ENCODE measurements at regions not wholly inside any gene's neighbourhood (a gene's known extent, or its start where the extent isn't known, plus 50 kb on each side); places are given as distances from the start of the nearest gene placed in this dataset.

DNA sequence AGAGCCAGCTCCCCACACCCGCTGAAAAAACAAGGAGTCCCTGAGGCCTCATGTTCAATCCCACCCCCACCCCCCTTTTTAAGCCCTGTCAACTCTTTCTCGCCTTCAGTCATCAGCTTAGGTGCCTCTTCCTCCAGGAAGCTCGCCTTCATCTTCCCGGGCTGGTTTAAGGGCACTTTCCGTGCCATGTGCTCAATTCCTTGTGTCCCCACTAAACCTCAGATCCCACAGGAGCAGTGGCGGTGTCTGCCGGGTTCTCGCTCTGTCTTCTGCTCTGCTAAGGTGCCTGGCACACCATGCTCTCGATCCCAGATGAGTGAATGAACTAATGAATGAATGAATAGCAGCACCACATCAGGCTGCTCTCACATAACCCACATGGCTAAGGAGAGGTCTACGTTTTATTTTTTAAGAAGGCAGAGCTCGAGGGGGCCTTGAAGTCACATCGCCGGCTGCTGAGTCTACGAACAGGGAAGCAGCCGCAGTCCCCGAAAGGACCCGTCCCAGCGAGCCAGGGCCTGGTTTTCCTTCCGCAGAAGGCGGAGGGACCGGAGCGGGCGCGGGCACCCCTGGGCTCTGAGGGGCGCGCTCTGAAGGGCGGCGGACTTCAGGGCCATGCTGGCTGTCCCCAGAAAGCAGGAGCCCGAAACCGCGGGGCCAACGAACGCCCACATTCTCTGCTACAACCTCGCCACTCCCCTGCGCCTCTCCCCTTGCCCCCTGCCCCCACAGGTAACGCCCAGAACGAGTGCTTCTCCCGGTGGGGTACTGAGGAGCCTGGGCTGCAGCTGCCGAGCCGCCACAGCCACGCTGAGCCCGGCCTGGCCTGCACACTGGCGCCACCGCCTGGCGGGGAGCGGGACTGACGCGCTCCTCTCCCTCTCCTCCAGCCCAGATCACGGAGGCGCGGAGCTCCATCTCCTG, 73.4 kb upstream of the KCNMA1 start:
- H3K4me1 ChIP-seq (ENCODE audit: control insufficient read depth, extremely low read depth, insufficient read depth, low read length), result no peaks in the 10 kb centered on the region
- no peak for DNase-seq (ENCODE audit: low read depth, low spot score)
- dilution Hi-C loops (cut with MboI; ENCODE audit: extremely low pct_ligation_motif_present, low sequenced_read_pairs), result no loop called here
- peak overlapping the region; percentile 3 for H3K9ac ChIP-seq (ENCODE audit: control insufficient read depth, extremely low read depth, insufficient read depth, low read length)
- TF ChIP-seq, protein P1, sequence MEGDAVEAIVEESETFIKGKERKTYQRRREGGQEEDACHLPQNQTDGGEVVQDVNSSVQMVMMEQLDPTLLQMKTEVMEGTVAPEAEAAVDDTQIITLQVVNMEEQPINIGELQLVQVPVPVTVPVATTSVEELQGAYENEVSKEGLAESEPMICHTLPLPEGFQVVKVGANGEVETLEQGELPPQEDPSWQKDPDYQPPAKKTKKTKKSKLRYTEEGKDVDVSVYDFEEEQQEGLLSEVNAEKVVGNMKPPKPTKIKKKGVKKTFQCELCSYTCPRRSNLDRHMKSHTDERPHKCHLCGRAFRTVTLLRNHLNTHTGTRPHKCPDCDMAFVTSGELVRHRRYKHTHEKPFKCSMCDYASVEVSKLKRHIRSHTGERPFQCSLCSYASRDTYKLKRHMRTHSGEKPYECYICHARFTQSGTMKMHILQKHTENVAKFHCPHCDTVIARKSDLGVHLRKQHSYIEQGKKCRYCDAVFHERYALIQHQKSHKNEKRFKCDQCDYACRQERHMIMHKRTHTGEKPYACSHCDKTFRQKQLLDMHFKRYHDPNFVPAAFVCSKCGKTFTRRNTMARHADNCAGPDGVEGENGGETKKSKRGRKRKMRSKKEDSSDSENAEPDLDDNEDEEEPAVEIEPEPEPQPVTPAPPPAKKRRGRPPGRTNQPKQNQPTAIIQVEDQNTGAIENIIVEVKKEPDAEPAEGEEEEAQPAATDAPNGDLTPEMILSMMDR (optimal IDR thresholded peaks at IDR 0.05 in 1 of 3, IDR thresholded peaks at IDR 0.05 in 1 of 3, conservative IDR thresholded peaks at IDR 0.05 in 1 of 3; ENCODE audit: extremely low read depth in 1 of 3, insufficient read depth in 2 of 3, low read length in 3 of 3), result peak; percentile 95 to 100 (median 99)
- no peak for TF ChIP-seq EZH2 (IDR thresholded peaks at IDR 0.05; ENCODE audit: low read length)
- H3K4me3 ChIP-seq (ENCODE audit: control insufficient read depth in 2 of 3, extremely low read depth in 1 of 3, insufficient read depth in 2 of 3, low read depth in 1 of 3, low read length in 3 of 3), result peak overlapping the region in 1 of 3 experiments; percentile 17
- H3K4me2 ChIP-seq (ENCODE audit: control insufficient read depth, extremely low read depth, insufficient read depth, low read depth, low read length), result peak overlapping the region; percentile 53
- H4K20me1 ChIP-seq (ENCODE audit: control insufficient read depth, extremely low read depth, insufficient read depth, low read length), result no peaks in the 10 kb centered on the region
- H3K79me2 ChIP-seq (ENCODE audit: control insufficient read depth, insufficient read depth, low read length), result no peaks in the 10 kb centered on the region
- no peaks in the 10 kb centered on the region for H3K9me3 ChIP-seq (ENCODE audit: control insufficient read depth, low read depth, low read length)
- no peak for FAIRE-seq
- H3K27ac ChIP-seq (ENCODE audit: control insufficient read depth, insufficient read depth, low read length), result no peak overlapping the region
- no peaks in the 10 kb centered on the region for H3K27me3 ChIP-seq (ENCODE audit: control insufficient read depth, extremely low read depth, insufficient read depth, low read length)
- H2AFZ ChIP-seq (ENCODE audit: control insufficient read depth, low read length), result peak overlapping the region; percentile 71
- no peaks in the 10 kb centered on the region for H3K9me1 ChIP-seq (ENCODE audit: control insufficient read depth, extremely low read depth, insufficient read depth, low read length)
- no peaks in the 10 kb centered on the region for H3K36me3 ChIP-seq (ENCODE audit: control insufficient read depth in 2 of 2, extremely low read depth in 1 of 2, insufficient read depth in 2 of 2, low read length in 2 of 2)

DNA sequence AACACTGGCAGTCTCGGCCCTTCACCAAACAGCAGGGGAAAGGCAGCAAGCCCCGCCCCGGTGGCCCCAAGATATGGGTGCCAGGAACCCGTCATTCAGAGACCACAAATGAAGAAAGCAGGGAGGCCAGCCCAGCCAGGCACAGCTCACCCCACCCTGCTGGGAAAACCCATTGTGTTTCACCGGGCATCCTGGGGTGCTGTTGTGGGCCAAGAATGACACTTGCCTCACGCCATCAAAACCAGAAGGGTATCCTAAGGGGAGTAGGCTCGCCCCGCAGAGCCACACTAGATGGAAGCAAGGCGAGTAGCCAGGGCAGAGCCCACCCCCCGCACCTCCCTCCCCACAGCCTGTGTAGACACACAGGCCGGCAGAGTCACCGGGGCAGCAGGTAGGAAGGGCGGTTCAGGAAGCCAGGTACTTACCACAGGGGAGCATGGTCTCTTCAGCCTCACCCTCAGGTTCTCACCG, 72.5 kb upstream of the KCNMA1 start:
- H3K9me1 ChIP-seq (ENCODE audit: control insufficient read depth, extremely low read depth, insufficient read depth, low read length), result no peaks in the 10 kb centered on the region
- no peaks in the 10 kb centered on the region for H3K27me3 ChIP-seq (ENCODE audit: control insufficient read depth, extremely low read depth, insufficient read depth, low read length)
- no peaks in the 10 kb centered on the region for H4K20me1 ChIP-seq (ENCODE audit: control insufficient read depth, extremely low read depth, insufficient read depth, low read length)
- H3K4me1 ChIP-seq (ENCODE audit: control insufficient read depth, extremely low read depth, insufficient read depth, low read length), result no peaks in the 10 kb centered on the region
- DNase-seq (ENCODE audit: low read depth, low spot score), result no peak
- TF ChIP-seq, protein P1 (optimal IDR thresholded peaks at IDR 0.05 in 1 of 3, IDR thresholded peaks at IDR 0.05 in 1 of 3, conservative IDR thresholded peaks at IDR 0.05 in 1 of 3; ENCODE audit: extremely low read depth in 1 of 3, insufficient read depth in 2 of 3, low read length in 3 of 3), result no peak
- no peak for TF ChIP-seq EZH2 (IDR thresholded peaks at IDR 0.05; ENCODE audit: low read length)
- H3K9me3 ChIP-seq (ENCODE audit: control insufficient read depth, low read depth, low read length), result no peaks in the 10 kb centered on the region
- FAIRE-seq, result no peak
- no peak overlapping the region for H3K27ac ChIP-seq (ENCODE audit: control insufficient read depth, insufficient read depth, low read length)
- H3K36me3 ChIP-seq (ENCODE audit: control insufficient read depth in 2 of 2, extremely low read depth in 1 of 2, insufficient read depth in 2 of 2, low read length in 2 of 2), result no peaks in the 10 kb centered on the region
- no peak overlapping the region for H3K9ac ChIP-seq (ENCODE audit: control insufficient read depth, extremely low read depth, insufficient read depth, low read length)
- no peak overlapping the region for H3K4me3 ChIP-seq (ENCODE audit: control insufficient read depth in 2 of 3, extremely low read depth in 1 of 3, insufficient read depth in 2 of 3, low read depth in 1 of 3, low read length in 3 of 3)
- H3K79me2 ChIP-seq (ENCODE audit: control insufficient read depth, insufficient read depth, low read length), result no peaks in the 10 kb centered on the region
- no peak overlapping the region for H3K4me2 ChIP-seq (ENCODE audit: control insufficient read depth, extremely low read depth, insufficient read depth, low read depth, low read length)
- dilution Hi-C loops (cut with MboI; ENCODE audit: extremely low pct_ligation_motif_present, low sequenced_read_pairs), result no loop called here
- no peak overlapping the region for H2AFZ ChIP-seq (ENCODE audit: control insufficient read depth, low read length)
